Effector CD8-positive, alpha-beta T cell (primary cell): ENCODE measurements at regions not wholly inside any gene's neighbourhood (a gene's known extent, or its start where the extent isn't known, plus 50 kb on each side); places are given as distances from the start of the nearest gene placed in this dataset.
A peak's percentile ranks its signal among the peaks of the same experiment; 100 is the strongest.

Experiments used
- DNase-seq: peaks from one replicate; lab custom pipeline; 2025; lab: John Stamatoyannopoulos, UW

- DNase-seq: no peak
Observed at GRCh38 chr6:170162775-170163404, 128.0 kb downstream of the DLL1 start.

GRCh38 chr6:170162011-170162774 lies 128.7 kb downstream of the DLL1 start:
- DNase-seq: no peak

GRCh38 chr6:170160628-170161611 lies 130.0 kb downstream of the DLL1 start:
- no peak for DNase-seq

DNA sequence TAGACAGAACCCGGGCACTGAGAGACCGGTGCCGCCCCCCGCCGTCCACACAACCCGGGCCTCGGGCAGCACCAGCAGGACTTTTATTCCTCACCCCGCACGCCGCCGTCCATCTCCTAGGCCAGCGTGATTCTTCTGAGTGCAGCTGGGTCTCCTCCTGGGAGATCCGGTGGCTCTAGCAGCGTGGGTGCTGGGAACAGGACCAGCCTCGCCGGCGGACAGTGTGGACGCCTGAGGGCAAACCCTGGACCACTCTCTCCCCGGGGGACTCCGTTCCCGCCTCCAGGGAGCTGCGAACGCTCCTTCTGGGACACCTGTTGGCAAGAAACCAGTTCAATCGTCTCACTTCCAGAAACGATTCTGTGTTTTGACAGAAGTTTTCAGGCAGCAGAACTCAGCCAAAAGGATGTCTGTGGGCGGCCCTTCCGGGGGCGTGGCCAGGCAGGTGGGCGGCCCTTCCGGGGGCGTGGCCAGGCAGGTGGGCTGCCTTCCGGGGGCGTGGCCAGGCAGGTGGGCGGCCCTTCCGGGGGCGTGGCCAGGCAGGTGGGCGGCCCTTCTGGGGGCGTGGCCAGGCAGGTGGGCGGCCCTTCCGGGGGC lies 130.7 kb downstream of the DLL1 start:
- peak; percentile 13 for DNase-seq

DNA sequence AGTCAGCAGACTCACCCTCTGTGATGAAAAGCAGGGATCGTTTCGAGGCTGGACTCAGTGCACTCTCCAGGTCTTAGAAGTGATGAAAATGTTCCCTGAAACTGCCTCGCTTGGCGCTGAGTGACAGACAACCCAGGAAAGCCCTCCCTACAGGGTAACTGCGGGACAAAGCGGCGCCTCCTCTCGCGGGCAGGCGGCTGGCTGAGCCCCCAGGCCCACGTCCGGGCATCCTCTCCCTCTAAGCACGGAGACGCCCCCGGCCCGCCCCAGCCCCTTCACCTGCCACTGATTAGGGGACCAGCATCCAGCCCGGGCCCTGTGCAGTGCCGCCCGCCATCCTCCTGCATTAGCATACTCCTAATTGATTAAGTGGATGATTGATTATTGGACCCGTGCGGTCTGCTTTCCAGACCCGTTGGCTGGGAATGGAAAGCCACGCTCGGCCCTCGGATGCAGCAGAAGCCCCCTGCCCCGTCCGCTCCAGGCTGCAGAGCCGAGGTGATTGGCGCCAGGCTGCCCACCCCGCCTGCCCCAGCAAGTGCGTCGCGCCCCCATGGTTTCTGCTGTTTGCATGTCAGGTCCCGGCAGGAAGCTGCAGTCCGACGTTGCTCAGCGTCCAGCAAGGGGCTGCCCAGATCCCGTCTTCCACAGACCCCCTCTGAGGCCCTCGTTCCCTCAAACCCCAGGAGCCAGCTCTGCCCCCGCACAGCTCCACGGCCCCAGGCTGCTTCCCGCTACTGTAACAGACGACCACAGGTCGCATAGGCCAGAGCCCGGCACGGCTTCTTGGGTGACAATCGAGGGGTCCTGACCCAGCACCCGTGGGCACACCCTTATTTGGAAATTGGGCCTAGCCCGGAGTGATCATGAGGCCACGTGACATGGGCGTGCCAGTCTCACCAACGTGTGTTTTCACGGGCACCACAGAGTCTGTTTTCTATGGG lies 131.6 kb downstream of the DLL1 start:
- no peak for DNase-seq

DNA sequence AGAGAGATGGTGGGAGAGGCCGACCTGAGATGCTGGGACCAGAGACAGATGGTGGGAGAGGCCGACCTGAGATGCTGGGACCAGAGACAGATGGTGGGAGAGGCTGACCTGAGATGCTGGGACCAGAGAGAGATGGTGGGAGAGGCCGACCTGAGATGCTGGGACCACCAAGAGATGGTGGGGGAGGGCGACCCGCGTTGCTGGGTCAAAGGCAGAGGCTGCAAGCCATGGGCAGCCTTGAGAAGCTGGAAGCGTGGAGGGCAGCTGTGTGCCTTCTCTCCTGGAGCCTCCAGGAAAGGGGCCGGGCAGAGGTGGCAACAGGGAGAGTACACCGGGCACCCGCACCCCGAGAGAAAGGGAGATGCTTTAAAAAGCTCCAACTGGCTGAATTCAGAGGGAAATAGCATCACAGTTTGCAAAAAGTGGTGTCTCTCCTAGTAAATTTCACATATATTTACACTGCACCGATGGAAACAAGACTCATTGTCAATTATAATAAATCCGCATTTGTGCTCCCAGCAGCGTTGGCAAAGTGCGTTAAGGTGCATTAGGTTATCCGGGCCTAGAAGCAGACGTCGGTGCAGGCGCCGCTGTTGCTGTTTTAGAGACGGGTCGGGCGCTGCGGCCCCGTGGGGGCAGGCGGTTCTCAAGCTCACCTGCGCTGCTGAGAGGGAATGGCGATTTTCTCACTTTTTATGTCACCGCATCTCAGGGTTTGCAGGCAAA lies 132.4 kb downstream of the DLL1 start:
- DNase-seq: no peak

GRCh38 chr6:170157567-170158218 lies 133.2 kb downstream of the DLL1 start:
- DNase-seq: no peak

- no peak for DNase-seq
Observed at GRCh38 chr6:170156448-170157375, 134.2 kb downstream of the DLL1 start.

- DNase-seq: no peak
Observed at GRCh38 chr6:170155464-170156196, 135.2 kb downstream of the DLL1 start.

- no peak for DNase-seq
Observed at GRCh38 chr6:170153436-170154319, 137.2 kb downstream of the DLL1 start.

DNA sequence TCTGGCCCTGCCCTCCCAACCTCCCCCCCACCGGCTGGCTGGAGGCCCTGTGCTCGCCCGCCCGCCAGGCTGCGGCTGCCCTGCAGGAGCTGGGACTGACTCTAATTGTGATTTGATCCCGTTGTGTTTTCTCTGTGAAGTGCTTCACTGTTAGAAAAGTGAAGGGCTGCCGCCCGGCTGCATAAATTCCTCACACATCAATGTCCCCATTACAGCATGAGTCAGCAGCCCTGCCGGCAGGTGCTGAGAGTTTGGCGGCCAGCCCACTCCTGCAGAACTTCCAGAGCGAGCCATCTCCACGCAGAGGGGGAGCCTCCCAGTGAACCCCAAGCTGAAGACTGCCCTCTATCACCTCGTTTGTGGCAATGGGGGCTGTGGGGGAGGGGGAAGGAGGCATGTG lies 137.9 kb downstream of the DLL1 start:
- no peak for DNase-seq

GRCh38 chr6:170152124-170152926 lies 138.6 kb downstream of the DLL1 start:
- DNase-seq: no peak

GRCh38 chr6:170151804-170152123 lies 139.1 kb downstream of the DLL1 start:
- DNase-seq: no peak

- DNase-seq: no peak
Observed at GRCh38 chr6:170151321-170151771, 139.5 kb downstream of the DLL1 start.

DNA sequence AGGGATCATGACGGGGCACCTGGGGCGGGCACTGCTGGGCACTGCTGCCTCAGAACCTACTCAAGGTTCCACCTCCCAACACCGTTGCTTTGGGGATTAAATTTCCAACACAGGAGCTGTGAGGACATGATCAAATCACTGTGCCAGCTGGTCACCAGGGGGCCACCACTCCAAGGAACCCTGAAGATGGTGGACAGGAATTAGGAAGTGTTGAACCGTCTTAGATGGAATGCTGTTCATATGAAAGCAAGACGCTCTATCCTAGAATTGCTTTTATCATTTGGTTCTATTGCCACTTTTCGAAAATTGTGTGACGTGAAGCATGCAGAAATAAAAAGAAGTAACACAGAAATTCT lies 140.3 kb downstream of the DLL1 start:
- DNase-seq: no peak
